Stimulated activated CD4-positive, alpha-beta T cell treated with anti-CD3 and anti-CD28 coated beads, TNF-alpha, amount 100 ng/mL, for 4 hours (primary cell): ENCODE measurements at regions not wholly inside any gene's neighbourhood (a gene's known extent, or its start where the extent isn't known, plus 50 kb on each side); places are given as distances from the start of the nearest gene placed in this dataset.
"Not testable (repeated sequence)": the region's sequence is repeated elsewhere in the genome, so short reads cannot be mapped to it uniquely, and the experiment has no call there.

Experiments used
- DNase-seq, 3 experiments: peaks; one replicate each; pipeline ENCODE4 v3.0.0-alpha.2; 2020; ENCODE audit warnings: low read depth in 3 of 3

GRCh38 chr6:119965008-119965407 is 615.4 kb upstream of the MAN1A1 start:
- DNase-seq, result no peak

DNA sequence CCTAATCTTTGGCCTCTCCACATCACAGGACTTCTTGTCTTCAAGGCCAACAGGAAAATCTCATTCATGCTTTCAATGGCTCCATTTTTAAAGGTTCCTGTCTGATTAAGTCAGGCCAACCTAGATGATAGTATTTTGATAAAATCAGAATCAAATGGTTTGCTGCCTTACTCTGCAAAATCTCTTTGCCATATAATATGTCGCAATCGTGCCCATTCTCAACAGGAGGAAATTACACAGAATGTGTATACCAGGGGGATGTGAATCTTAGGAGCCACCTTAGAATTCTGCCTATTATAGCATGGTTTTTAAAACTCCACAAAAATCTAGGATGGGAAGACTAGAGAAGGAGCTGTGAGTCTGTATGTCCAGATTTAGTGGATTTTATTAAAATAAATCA is 612.9 kb upstream of the MAN1A1 start:
- no peak for DNase-seq

DNA sequence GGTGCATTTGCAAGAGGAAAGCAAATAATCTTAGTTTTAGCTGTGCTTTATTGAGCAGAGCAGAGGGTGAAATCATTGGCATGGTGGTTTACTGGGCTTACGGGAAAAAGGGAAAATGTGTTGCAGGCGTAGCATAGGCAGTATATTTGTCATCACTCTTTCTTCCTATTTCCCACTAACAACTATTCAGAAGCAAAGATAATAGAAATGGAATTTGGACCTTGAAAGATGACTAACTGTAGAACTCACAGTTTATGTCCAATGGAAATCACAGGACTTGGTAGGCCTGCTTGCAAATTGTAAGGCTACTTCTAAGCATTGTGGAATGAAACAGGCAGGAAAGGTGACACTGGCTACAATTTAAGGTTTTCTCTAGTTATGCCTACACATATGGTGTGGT is 611.9 kb upstream of the MAN1A1 start:
- no peak for DNase-seq

- no peak for DNase-seq
Observed at GRCh38 chr6:119960456-119960855, 610.9 kb upstream of the MAN1A1 start.

DNA sequence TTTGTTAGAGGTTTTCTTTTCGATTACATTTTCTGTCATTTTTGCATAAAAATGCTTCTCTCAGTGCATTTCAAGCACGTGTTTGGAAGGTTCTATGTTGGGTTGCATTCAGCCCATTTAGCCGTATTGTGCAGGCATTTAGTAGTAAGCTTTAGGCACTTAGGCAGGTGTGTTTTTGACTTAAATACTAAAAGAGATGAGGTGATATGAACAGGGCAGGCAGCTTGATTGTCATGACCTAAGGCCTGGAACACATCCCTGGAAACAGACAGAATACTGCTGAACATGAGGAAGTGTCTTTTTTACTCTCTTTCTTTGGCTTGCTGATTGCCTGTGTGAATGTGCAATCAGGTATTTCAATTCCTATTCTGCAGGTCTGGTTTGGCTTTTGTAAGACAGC is 610.5 kb upstream of the MAN1A1 start:
- DNase-seq, result no peak

GRCh38 chr6:119957195-119957594 is 607.6 kb upstream of the MAN1A1 start:
- DNase-seq, result no peak

DNA sequence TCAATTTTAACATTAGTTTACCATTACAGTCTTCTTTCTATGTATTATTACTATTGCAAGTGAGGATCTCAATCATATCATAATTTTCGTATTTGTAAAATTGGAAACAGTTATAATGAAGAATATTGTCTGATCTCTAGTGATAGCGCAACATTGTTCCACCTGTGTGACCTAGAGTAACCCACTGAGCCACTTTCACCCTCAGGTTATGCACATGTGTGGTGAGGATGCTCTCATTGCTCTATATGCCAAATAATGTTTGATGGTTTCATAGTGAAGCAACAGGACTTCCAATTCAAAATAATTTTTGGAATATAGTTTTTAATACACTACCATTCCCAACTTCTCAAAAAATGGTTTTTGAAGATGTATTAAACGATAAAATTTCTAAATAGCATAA is 603.1 kb upstream of the MAN1A1 start:
- no peak for DNase-seq

- no peak for DNase-seq
Observed at GRCh38 chr6:119950681-119951080, 601.1 kb upstream of the MAN1A1 start.

- no peak for DNase-seq
Observed at GRCh38 chr6:119942078-119942752, 592.7 kb upstream of the MAN1A1 start.

DNA sequence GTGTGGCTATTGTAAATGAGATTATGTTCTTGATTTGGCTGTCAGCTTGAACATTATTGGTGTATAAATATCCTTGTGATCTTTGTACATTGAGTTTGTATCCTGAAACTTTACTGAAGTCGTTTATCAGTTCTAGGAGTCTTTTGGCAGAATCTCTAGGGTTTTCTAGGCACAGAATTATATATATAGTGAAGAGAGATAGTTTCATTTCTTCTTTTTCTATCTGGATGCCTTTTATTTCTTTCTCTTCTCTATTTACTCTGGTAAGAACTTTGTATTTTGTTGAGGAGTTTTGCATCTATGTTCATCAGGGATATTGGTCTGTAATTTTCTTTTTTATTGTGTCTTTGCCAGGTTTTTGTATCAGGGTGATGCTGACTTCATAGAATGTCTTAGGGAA is 589.2 kb upstream of the MAN1A1 start:
- no peak for DNase-seq

- DNase-seq, result no peak
Observed at GRCh38 chr6:119934816-119935215, 585.3 kb upstream of the MAN1A1 start.

DNA sequence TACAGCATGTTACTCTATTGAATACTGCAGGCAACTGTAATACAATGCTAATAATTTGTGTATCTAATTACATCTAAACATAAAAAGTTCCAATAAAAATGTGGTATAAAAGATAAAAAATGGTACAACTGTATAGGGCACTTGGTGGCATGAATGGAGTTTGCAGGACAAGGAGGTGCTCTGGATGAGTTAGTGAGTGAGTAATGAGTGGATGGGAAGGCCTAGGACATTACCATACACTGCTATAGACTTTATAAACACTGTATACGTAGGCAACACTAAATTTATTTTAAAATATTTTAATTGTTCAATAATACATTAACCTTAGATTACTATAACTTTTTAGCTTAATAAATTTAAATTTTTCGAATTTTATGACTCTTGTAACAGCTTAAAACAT is 579.6 kb upstream of the MAN1A1 start:
- DNase-seq, result no peak

GRCh38 chr6:119924888-119925287 is 575.3 kb upstream of the MAN1A1 start:
- not testable (repeated sequence) for DNase-seq

GRCh38 chr6:119922814-119923213 is 573.3 kb upstream of the MAN1A1 start:
- no peak for DNase-seq

GRCh38 chr6:119921491-119922010 is 572.0 kb upstream of the MAN1A1 start:
- no peak for DNase-seq

- DNase-seq, result no peak
Observed at GRCh38 chr6:119917186-119917585, 567.6 kb upstream of the MAN1A1 start.

DNA sequence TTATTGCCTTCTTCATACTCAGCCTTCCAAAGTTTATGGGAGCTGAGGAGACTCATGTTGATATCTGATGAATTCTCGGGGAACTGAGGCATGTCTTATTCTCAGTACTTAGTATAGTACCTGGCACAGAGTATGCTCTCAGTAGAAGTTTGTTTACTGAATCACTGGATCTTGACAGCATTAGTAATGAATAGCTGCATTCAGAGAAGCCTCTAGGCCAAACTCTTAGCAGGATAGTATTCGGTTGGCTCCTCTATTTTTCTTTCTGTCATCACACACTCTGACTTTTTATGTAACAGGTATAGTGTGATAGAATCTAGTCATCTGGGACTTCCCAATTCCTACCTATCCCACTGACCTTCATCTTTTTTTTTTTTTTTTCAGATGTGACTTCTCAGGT is 566.4 kb upstream of the MAN1A1 start:
- DNase-seq, result no peak

DNA sequence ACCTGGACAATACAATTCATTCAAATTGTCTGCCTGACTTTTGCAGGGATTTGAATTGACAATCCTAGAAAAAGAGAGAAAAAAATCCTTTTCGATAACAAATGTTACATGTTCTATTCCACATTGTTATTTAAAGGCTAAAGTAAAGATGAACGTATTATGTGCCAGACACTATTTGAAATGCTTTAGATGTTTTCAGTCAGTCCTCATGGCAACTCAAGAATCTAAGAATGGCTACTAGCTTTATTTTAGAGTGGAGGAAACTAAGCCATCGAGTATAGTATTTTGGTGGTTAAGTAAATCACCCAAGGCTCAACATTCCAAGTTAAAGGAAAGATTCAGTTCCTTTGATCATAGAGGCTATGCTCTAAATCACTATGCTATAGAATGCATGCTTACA is 558.6 kb upstream of the MAN1A1 start:
- DNase-seq, result no peak

DNA sequence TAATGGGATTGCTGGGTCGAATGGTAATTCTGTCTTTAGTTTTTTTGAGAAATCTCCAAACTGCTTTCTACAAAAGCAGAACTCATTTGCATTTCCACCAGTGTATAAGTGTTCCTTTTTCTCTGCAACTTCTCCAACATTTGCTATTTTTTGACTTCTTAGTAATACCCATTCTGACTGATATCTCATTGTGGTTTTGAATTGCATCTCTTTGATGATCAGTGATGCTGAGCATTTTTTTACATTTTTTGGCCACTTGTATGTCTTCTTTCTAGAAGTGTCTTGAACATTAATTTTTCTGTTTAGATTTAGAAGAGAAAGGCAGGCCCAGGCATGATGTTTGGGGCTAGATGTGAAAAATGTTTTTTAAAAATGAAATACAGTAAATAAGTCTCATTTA is 553.1 kb upstream of the MAN1A1 start:
- no peak for DNase-seq

DNA sequence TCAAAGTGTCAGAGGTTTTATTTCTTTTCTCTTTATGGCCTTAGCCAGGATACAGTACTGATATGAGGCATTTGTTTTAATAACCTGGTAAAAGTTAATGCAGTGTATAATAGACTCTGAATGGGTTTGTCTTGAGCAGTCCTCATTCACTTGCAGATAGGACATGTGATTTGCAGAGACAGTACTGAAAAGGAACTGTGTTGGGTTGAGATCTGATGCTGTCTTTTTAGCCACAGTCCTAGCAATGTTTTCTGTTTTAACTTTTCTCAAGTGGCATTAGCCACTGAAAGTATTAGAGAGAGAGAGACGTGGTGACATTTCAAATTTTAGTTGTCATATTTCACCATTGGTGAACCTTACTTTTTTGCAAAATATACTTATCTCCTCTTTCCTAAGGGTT is 547.2 kb upstream of the MAN1A1 start:
- no peak for DNase-seq

- DNase-seq, result no peak
Observed at GRCh38 chr6:119895626-119896025, 546.1 kb upstream of the MAN1A1 start.

DNA sequence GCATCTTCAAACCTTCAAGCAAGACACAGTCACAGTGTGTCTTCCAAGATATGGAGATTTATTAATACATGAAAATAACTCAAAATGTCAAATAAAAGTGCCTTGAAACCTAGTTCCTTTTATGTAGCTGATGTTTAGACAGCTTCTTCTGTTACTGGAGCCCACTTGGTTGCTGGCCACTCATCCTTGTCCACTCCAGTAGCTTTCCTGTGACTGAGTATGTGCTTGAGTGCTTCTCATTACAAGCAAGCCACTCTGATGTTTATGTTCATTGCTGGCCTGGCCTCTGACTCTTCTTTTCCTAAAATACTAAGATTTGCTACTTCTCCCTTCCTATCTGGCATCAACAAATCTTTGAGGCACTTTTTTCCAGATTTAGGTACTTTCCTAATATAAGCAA is 545.2 kb upstream of the MAN1A1 start:
- DNase-seq, result no peak

DNA sequence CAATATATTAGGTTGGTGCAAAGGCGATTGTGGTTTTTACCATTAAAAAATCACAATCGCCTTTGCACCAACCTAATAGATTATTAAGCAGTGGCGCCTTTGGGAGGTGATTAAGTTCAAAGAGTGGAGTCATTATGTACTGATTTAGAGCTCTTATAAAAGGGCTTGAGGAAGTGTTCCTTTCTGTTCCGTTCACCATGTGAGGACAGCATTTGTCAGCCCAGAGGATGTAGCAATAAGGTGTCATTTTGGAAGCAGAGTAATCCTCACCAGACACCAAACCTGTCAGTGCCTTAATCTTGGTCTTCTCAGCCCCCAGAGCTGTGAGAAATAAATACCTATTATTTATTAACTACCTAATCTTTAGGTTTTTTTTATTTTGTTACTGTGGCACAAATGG is 542.1 kb upstream of the MAN1A1 start:
- DNase-seq, result no peak

DNA sequence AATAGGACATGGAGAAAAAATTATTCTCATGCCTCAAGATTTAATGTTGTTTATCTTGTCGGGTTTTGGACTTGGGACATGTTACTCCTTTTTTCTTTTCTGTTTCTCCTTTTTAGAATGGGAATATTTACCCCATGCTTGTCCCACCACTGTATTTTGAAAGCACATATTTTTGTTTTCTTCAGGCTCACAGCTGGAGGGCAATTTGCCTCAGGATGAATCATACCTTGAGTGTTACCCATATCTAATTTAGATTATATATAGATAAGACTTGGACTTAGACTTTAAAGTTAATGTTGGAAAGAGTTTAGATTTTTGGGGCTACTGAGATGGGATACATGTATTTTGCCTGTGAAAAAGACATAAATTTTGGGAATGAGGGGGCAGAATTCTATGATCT is 541.6 kb upstream of the MAN1A1 start:
- DNase-seq, result no peak
